A549 (cell line): ENCODE measurements at regions not wholly inside any gene's neighbourhood (a gene's known extent, or its start where the extent isn't known, plus 50 kb on each side); places are given as distances from the start of the nearest gene placed in this dataset.

Source experiments
- EHF ChIP-seq: fragments of 250-450 bp; sonication (Bioruptor Pico); IDR thresholded peaks from 2 replicates; pipeline ENCODE4 v1.5.0; 2020; ENCODE audit warnings: mild to moderate bottlenecking
- EP300 ChIP-seq, 2 experiments: fragments of >200 bp; sonication (Bioruptor Twin); formaldehyde crosslinking; IDR thresholded peaks; 2 replicates in 1 of 2; 3 replicates in 1 of 2; pipeline ENCODE4 v1.6.1; 2016 to 2017
- ESRRA ChIP-seq: fragments of 150-350 bp; IDR thresholded peaks from 2 replicates; pipeline ENCODE4 v1.6.1; 2014; ENCODE audit warnings: mild to moderate bottlenecking, low read length, borderline replicate concordance
- JUN ChIP-seq, 2 experiments: fragments of >200 bp; sonication (Bioruptor Twin); formaldehyde crosslinking; IDR thresholded peaks; 2 replicates in 1 of 2; 3 replicates in 1 of 2; pipeline ENCODE4 v1.6.1; 2016 to 2017
- MAFK ChIP-seq: fragments of 450-650 bp; IDR thresholded peaks from 2 replicates; pipeline ENCODE4 v1.6.1; 2014; ENCODE audit not compliant: partially characterized antibody
- NFE2L2 ChIP-seq: fragments of 150-350 bp; conservative IDR thresholded peaks from 2 replicates; pipeline ENCODE4 v1.6.1; 2014; ENCODE audit warnings: low read length
- PHF8 ChIP-seq: fragments of 200-600 bp; sonication (generic); IDR thresholded peaks from 2 replicates; pipeline ENCODE4 v1.6.1; 2016; ENCODE audit warnings: low read depth, mild to moderate bottlenecking, antibody characterized with exemption, moderate library complexity, borderline replicate concordance
- POLR2A ChIP-seq: IDR thresholded peaks from 2 replicates; pipeline ENCODE4 v1.6.1; 2012; ENCODE audit warnings: mild to moderate bottlenecking, low read length
- POLR2AphosphoS2 ChIP-seq: conservative IDR thresholded peaks from 2 replicates; pipeline ENCODE4 v1.6.1; 2012; ENCODE audit warnings: low read length, improper control_type of control experiment, inconsistent platforms
- SMC3 ChIP-seq: fragments of >200 bp; sonication (Bioruptor Twin); formaldehyde crosslinking; IDR thresholded peaks from 3 replicates; pipeline ENCODE4 v1.6.1; 2018; ENCODE audit warnings: inconsistent platforms
- TF ChIP-seq, protein P1 (sequence below): fragments of >200 bp; sonication (Bioruptor Twin); formaldehyde crosslinking; IDR thresholded peaks from 3 replicates; pipeline ENCODE4 v1.5.1; 2016
- TF ChIP-seq, protein P2 (sequence below): fragments of 150-350 bp; IDR thresholded peaks from 2 replicates; pipeline ENCODE4 v1.6.1; 2014; ENCODE audit warnings: low read depth, mild to moderate bottlenecking, low read length

DNA sequence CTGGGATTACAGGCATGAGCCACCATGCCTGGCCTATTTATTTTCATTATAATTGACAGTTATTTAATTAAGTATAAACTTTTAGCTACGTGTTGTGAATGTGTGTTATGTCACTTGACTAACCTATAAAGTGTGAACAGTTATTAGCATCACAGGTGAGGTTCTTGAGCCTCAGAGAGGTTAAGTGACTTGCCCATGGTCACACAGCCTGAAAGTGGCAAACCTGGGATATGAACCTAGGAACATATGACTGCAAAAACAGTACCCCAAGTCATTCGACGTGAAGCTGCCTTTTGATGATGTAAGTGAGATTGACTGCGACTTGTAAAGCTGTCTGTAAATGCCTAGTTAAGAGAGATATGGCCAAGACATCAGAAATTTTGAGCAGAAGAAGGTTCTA is 77.9 kb upstream of the SALL4 start:
- TF ChIP-seq EP300 (IDR thresholded peaks at IDR 0.05), result no peak
- TF ChIP-seq MAFK, result no peak
- TF ChIP-seq, protein P1, sequence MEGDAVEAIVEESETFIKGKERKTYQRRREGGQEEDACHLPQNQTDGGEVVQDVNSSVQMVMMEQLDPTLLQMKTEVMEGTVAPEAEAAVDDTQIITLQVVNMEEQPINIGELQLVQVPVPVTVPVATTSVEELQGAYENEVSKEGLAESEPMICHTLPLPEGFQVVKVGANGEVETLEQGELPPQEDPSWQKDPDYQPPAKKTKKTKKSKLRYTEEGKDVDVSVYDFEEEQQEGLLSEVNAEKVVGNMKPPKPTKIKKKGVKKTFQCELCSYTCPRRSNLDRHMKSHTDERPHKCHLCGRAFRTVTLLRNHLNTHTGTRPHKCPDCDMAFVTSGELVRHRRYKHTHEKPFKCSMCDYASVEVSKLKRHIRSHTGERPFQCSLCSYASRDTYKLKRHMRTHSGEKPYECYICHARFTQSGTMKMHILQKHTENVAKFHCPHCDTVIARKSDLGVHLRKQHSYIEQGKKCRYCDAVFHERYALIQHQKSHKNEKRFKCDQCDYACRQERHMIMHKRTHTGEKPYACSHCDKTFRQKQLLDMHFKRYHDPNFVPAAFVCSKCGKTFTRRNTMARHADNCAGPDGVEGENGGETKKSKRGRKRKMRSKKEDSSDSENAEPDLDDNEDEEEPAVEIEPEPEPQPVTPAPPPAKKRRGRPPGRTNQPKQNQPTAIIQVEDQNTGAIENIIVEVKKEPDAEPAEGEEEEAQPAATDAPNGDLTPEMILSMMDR, result no peak
- no peak for TF ChIP-seq EHF (CRISPR knock-in tag)
- no peak for TF ChIP-seq JUN (IDR thresholded peaks at IDR 0.05)
- no peak for TF ChIP-seq NFE2L2
- no peak for TF ChIP-seq POLR2AphosphoS2
- TF ChIP-seq POLR2A, result no peak
- TF ChIP-seq SMC3, result no peak
- no peak for TF ChIP-seq ESRRA
- no peak for TF ChIP-seq PHF8
- TF ChIP-seq, protein P2, sequence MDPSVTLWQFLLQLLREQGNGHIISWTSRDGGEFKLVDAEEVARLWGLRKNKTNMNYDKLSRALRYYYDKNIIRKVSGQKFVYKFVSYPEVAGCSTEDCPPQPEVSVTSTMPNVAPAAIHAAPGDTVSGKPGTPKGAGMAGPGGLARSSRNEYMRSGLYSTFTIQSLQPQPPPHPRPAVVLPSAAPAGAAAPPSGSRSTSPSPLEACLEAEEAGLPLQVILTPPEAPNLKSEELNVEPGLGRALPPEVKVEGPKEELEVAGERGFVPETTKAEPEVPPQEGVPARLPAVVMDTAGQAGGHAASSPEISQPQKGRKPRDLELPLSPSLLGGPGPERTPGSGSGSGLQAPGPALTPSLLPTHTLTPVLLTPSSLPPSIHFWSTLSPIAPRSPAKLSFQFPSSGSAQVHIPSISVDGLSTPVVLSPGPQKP, result no peak
